ENCODE measurements at regions not wholly inside any gene's neighbourhood (a gene's known extent, or its start where the extent isn't known, plus 50 kb on each side); places are given as distances from the start of the nearest gene placed in this dataset.
A peak's percentile ranks its signal among the peaks of the same experiment; 100 is the strongest.

- TF ChIP-seq EZH2 (IDR thresholded peaks at IDR 0.05; ENCODE audit: borderline replicate concordance, low read depth, low read length, poor library complexity, severe bottlenecking), result no peak
- TF ChIP-seq CTCF (conservative IDR thresholded peaks at IDR 0.05; ENCODE audit: low read depth, low read length), result no peak
- intact Hi-C loops (cut with micrococcal nuclease; ENCODE audit: unreplicated experiment), result no loop called here
- CTCF ChIA-PET, result no interaction called here
These were observed 106.4 kb upstream of the TBX5 start for GRCh38 chr12:114512351-114512750.

GRCh38 chr12:114508529-114509129 is 102.7 kb upstream of the TBX5 start:
- ChIA-PET POLR2A (ENCODE audit: low non-redundant PET) (no interaction called here), CTCF (interaction anchor here (0.6 to 1.5 kb wide), 7 partner anchors 14 to 528 kb away, joined by 3 to 22 read pairs (median 3); no protein-coding TSS in a partner anchor)
- Histone ChIP-seq H3K4me3 (ENCODE audit: low read depth, low read length, poor library complexity, severe bottlenecking) (no peak overlapping the region), H3K4me1 (ENCODE audit: insufficient read depth, low read length, poor library complexity, severe bottlenecking) (no peaks in the 10 kb centered on the region), H3K36me3 (ENCODE audit: insufficient read depth, low read length, poor library complexity, severe bottlenecking) (no peaks in the 10 kb centered on the region), H3K27ac (ENCODE audit: low read depth, low read length, poor library complexity, severe bottlenecking) (no peak overlapping the region), H3K9me3 (ENCODE audit: low read depth, low read length, poor library complexity, severe bottlenecking) (no peaks in the 10 kb centered on the region), H3K27me3 (replicated peaks; ENCODE audit: insufficient read depth, low read depth, low read length, poor library complexity) (peaks cover 6% of the 10 kb centered on the region)
- intact Hi-C loops (cut with micrococcal nuclease; ENCODE audit: unreplicated experiment), result loop anchor here (1.0 kb wide), 2 partner anchors 342 to 528 kb away; no protein-coding TSS in a partner anchor
- TF ChIP-seq CTCF (conservative IDR thresholded peaks at IDR 0.05; ENCODE audit: low read depth, low read length), result peak; percentile 76
- TF ChIP-seq EZH2 (IDR thresholded peaks at IDR 0.05; ENCODE audit: borderline replicate concordance, low read depth, low read length, poor library complexity, severe bottlenecking), result no peak
- no TSS peak for BruUV-seq (replicated peaks)
- peak; percentile 70 for DNase-seq (ENCODE audit: low spot score)

More at GRCh38 chr12:114512351-114512750, 106.4 kb upstream of the TBX5 start:
- Histone ChIP-seq H3K9me3 (ENCODE audit: low read depth, low read length, poor library complexity, severe bottlenecking) (no peaks in the 10 kb centered on the region), H3K27me3 (replicated peaks; ENCODE audit: insufficient read depth, low read depth, low read length, poor library complexity) (no peaks in the 10 kb centered on the region), H3K4me3 (ENCODE audit: low read depth, low read length, poor library complexity, severe bottlenecking) (no peak overlapping the region), H3K4me1 (ENCODE audit: insufficient read depth, low read length, poor library complexity, severe bottlenecking) (no peaks in the 10 kb centered on the region), H3K36me3 (ENCODE audit: insufficient read depth, low read length, poor library complexity, severe bottlenecking) (no peaks in the 10 kb centered on the region), H3K27ac (ENCODE audit: low read depth, low read length, poor library complexity, severe bottlenecking) (no peak overlapping the region)
- no peak for DNase-seq (ENCODE audit: low spot score)
- POLR2A ChIA-PET (ENCODE audit: low non-redundant PET), result no interaction called here
- BruUV-seq (replicated peaks), result no TSS peak

GRCh38 chr12:114506651-114507050 is 100.7 kb upstream of the TBX5 start:
- Histone ChIP-seq H3K4me3 (ENCODE audit: low read depth, low read length, poor library complexity, severe bottlenecking) (no peak overlapping the region), H3K36me3 (ENCODE audit: insufficient read depth, low read length, poor library complexity, severe bottlenecking) (no peaks in the 10 kb centered on the region), H3K27me3 (replicated peaks; ENCODE audit: insufficient read depth, low read depth, low read length, poor library complexity) (peaks cover 19% of the 10 kb centered on the region), H3K4me1 (ENCODE audit: insufficient read depth, low read length, poor library complexity, severe bottlenecking) (no peaks in the 10 kb centered on the region), H3K9me3 (ENCODE audit: low read depth, low read length, poor library complexity, severe bottlenecking) (no peaks in the 10 kb centered on the region), H3K27ac (ENCODE audit: low read depth, low read length, poor library complexity, severe bottlenecking) (no peak overlapping the region)
- no peak for DNase-seq (ENCODE audit: low spot score)
- intact Hi-C loops (cut with micrococcal nuclease; ENCODE audit: unreplicated experiment), result no loop called here
- TF ChIP-seq EZH2 (IDR thresholded peaks at IDR 0.05; ENCODE audit: borderline replicate concordance, low read depth, low read length, poor library complexity, severe bottlenecking) (no peak), CTCF (conservative IDR thresholded peaks at IDR 0.05; ENCODE audit: low read depth, low read length) (no peak)
- ChIA-PET POLR2A (ENCODE audit: low non-redundant PET) (no interaction called here), CTCF (no interaction called here)
- no TSS peak for BruUV-seq (replicated peaks)

Measured in A673 (cell line).